HG02970 (cell line): ENCODE measurements at regions not wholly inside any gene's neighbourhood (a gene's known extent, or its start where the extent isn't known, plus 50 kb on each side); places are given as distances from the start of the nearest gene placed in this dataset.
"Not testable (repeated sequence)": the region's sequence is repeated elsewhere in the genome, so short reads cannot be mapped to it uniquely, and the experiment has no call there.

Source experiments
- ATAC-seq: cut with Tn5 transposase; IDR thresholded peaks from one replicate; pipeline ENCODE4 v1.9.1; 2021; ENCODE audit warnings: mild to moderate bottlenecking, moderate library complexity, moderate number of reproducible peaks; ENCODE audit not compliant: unreplicated experiment, low FRiP score

DNA sequence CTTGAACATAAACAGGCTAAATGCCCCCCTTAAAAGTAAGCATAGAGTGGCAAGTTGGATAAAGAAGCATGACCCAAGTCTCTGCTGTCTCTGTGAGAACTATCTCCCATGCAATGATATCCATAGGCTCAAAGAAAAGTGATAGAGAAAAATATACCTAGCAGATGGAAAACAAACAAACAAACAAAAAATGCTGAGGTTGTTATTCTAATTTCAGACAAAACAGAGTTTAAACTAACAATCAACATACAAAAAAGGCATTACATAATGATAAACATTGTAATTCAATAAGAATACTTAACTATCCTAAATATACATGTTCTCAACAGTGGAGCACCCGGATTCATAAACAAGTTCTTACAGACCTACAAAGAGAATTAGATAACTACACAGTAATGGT is 626.2 kb upstream of the CNTNAP2 start:
- ATAC-seq = no peak

DNA sequence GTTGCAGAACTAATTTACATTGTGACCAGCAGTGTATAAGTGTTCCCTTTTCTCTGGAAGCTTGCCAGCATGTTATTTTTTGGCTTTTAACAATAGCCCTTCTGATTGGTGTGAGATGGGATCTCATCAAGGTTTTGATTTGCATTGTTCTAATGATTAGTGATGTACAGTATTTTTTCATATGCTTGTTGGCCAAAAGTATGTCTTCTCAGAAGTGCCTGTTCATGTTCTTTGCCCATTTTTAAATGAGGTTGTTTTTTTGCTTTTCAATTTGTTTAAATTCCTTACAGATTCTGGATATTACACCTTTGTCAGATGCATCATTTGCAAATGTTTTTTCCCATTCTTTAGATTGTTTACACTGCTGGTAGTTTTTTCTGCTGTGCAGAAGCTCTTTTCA is 627.0 kb upstream of the CNTNAP2 start:
- ATAC-seq = no peak

DNA sequence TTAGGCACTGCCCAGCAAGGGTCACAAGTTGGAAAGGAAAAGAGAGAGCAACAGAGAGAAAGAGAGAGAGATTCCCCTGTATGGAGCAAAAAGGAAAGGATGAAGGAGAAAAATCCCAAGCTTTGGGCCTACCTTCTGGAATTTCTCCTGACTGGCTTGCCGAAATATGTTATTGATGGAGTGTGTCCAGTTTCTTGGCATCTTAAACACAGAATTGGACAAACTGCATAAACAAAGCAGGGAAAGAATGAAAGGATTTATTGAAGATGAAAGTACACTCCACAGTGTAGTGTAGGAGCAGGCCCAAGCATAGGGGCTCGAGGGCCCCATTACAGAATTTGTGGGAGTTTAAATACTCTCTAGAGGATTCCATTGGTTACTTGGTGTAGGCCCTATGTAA is 627.8 kb upstream of the CNTNAP2 start:
- no peak for ATAC-seq

DNA sequence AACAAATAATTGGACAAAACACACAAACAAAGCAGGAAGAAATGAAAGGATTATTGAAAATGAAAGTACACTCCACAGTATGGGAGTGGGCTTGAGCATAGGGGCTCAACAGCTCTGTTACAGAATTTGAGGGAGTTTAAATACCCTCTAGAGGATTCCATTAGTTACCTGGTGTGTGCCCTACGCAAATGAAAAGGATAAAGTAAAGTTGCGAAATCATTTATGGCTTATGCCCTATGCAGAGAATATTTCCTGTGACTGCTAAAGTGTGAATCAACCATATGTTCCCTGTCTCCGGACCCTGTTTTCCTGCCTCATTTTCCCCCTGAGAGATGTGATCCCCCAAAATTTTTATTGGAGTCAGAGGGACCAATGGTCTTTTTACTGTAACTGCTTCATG is 634.6 kb upstream of the CNTNAP2 start:
- no peak for ATAC-seq

DNA sequence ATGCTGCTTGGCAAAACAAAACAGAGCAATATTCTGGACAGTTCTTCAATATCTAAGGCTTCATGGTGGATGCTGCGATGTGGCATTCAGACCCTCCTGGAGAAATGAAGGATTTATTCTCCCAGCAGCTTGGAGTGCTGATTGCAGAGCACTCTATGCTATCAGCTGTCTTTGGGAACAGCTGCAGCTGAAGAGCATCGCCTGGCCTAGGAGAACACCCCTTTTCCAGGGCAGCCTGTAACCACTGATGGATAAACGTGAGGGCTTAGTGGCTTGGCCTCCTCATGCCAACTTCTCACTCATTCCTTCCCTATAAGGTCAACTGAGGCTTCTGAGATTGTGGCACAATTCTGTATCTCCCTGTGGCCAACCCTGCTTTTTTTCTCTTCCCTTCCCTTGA is 638.1 kb upstream of the CNTNAP2 start:
- ATAC-seq = no peak

DNA sequence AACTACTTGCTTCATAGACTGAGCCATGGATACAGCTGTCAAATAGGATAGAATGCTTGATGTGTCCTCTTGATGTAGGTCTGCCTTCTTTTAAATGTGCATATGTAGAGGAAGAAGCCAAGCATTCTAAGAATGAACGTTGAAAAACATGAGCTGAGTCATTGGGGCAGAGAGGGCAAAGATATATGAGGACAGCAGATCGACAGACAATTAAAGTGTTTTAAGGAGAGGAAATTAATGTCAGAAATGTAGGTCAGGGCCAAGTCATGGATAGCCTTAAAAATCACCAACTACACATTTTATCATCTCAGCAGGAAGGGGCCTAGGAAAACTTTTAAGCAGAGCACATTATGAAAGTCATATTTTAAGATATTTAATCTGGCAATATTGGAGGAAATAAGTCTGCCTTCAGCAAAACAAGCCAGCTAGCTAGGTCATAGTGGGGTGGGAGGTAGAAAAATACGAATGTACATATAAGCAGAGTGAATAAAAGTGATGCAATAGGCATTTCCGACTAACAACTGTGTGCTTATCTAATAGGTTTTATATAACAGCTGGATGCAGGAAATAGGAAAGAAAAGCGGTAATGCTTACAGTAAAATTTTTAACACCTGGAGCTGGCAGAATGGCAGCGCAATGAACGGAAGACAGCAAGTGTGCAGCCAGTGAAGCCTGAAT is 638.3 kb upstream of the TPK1 start:
- no peak for ATAC-seq

DNA sequence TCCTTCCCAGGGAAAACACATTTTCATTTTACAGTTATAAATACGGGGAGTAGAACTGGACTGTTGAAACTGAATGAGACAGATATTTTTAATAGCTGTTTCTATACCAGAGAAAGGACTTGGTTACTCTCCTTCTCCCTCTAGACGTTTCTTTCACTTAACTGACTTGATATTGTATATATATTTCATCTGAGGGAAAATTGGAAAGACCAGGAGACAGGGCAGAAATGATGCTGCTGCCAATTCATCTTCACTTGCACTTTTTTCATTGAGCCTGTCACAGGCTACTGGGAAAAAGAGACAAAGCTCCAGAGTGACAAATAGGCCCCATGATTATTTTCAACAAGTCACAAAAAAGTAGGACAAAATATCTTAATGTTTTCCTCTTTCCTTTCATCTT is 636.0 kb upstream of the TPK1 start:
- ATAC-seq = no peak

DNA sequence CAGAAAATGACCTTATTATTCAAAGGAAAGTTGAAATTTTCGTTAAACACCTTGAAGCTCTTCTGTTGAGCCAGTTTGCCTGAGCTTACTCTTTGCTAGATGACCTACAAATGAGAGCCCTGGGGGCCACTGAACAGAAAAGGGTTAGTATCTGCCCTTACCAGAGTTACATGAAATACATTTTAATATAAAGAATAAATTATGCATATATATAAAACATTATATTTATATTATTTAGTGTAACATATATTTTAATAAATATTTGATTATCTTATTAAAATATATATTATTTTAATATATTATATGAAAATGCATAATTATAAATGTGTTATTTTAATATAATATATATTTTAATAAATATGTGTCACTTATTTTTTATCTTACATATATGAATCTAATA is 628.4 kb upstream of the TPK1 start:
- no peak for ATAC-seq

DNA sequence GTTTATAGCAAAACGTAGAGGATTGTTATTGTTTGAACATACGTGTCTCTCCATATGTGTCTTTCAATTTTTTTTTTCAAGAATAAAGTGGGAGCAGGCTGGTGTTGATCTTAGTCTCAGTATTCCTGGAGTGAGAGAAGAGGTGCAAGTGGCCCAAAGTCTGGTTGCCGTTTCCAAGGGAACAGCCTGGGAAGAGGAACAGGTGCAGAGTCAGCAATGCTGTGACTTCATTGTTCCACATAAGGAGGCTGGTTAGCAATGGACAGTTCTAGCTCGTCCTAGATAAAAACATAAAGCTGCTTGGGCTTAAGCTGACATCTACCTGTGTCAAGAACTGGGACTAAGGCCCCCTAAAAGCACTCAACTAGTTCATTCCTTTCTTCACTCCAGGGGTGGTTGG is 626.6 kb upstream of the TPK1 start:
- no peak for ATAC-seq

DNA sequence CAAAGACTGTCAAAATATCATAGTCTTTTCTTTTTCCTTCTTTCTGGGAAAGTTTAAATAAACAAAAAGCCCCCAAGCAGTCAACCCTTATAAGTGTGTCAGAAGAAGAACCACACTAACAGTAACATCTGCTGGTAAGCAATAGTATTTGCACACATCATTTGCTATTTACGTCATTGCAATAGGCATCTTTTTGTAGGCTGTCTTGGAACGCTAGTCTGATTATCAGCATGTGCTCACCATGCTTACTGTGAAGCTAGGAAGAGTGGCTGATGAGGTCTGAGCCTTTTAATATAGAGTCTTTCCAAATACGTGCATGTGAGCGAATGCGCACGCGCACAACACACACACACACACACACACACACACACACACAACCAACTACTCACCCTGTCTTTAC is 599.0 kb upstream of the TPK1 start:
- no peak for ATAC-seq

DNA sequence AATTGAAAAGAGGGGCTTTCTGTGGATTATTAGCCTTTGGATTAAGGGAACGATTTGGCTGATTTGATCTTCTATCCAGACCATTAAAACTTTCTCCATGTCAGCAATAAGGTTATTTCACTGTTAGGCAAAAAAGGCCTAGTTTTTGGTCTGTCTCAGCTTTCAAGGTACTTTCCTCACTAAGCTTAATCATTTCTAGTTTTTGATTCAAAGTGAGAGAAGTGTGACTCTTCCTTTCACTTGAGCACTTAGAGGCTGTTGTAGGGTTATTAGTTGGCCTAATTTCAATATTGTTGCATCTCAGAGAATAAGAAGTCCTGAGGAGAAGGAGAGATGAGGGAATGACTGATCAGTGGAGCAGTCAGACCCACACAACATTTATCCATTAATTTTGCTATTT is 596.0 kb upstream of the TPK1 start:
- no peak for ATAC-seq

DNA sequence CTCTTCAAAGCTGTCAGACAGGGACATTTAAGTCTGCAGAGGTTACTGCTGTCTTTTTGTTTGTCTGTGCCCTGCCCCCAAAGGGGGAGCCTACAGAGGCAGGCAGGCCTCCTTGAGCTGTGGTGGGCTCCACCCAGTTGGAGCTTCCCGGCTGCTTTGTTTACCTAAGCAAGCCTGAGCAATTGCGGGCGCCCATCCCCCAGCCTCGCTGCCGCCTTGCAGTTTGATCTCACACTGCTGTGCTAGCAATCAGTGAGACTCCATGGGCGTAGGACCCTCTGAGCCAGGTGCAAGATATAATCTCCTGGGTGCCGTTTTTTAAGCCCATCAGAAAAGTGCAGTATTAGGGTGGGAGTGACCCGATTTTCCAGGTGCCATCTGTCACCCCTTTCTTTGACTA is 582.6 kb upstream of the TPK1 start:
- ATAC-seq = not testable (repeated sequence)

DNA sequence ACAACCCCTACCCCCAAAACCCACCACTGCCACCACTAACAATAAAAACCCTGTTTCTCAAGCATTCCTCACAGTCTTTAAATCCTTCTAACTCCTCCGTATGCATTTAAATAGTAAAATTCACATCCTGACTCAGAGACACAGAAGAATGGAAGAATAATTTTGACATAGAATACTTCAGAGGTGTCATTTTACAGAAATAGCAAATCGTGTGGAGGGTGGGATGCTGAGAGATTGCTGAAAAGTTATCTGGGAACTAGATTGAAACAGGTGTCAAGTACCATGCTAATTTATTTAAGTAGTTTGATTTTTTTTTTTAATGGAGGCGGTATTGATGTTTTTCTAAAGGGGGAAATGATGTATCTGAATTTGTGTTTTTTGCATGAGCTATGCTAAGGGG is 575.2 kb upstream of the TPK1 start:
- no peak for ATAC-seq

DNA sequence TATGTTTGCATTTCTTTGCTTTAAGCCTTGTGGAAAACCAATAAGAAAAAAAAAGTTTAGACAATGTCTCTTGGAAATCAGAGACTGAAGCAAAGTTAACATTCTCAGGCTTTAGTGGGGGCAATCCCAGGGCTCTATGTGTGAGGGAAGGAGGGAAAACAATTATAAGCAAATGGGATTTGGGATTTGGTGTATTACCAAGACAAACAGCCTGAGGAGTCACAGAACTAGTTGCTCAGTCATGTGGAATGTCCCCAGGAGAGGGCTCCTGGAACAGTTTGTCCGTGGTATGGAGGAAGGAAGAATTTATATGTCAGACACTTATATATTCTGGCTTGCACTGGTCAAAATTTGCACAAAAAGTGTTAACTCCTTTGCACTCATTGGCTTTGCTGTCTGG is 562.9 kb upstream of the TPK1 start:
- no peak for ATAC-seq

DNA sequence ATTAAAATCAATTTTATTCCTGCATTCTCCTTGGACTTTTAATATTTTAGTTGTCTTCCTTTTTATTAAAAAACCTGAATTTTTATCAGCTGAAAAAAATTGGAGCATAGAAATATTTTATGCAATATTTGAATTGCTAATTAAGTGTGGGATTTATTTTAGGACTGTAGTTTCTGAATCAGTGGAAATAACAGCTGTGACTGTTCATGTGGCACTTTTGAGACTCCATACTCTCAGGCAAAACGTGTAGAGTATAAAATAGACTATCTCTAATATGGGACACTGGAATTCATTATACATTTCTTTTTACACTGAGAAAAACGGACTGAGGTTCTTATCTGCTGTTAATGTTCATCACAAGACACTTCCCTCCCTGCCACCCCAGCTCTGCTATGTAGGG is 558.3 kb upstream of the TPK1 start:
- no peak for ATAC-seq

DNA sequence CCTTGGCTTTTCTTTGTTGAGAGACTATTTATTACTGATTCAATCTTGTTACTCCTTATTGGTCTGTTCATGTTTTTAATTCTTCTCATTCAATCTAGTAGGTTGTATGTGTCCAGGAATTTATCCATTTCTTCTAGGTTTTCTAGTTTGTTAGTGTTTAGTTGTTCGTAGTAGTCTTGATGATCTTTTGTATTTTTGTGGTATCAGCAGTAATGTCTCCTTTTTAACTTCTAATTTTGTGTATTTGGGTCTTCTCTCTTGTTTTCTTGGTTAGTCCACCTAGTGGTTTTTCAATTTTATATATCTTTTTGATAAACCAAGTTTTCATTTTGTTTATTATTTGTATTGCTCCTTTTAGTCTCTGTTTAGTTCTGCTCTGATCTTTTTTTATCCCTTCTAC is 546.9 kb upstream of the TPK1 start:
- ATAC-seq = no peak

DNA sequence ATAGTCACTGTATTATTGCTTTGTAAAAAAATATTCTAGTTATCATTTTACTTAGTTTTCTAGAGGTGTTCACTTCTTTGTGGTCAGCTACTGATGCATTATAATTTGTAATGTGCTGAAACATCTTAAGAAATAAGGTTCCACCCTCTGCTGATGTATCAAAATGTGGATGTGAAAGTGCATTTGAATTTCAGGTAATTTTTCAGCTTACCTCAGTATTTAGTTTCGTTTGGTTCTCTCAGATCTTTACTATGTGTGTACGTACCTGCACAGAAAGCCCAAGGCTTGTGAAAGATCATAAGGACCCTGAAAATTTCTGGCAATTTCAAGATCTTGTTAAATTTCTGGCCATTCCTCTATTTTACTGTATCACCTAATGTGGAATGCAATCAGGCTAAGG is 542.3 kb upstream of the TPK1 start:
- ATAC-seq = no peak

DNA sequence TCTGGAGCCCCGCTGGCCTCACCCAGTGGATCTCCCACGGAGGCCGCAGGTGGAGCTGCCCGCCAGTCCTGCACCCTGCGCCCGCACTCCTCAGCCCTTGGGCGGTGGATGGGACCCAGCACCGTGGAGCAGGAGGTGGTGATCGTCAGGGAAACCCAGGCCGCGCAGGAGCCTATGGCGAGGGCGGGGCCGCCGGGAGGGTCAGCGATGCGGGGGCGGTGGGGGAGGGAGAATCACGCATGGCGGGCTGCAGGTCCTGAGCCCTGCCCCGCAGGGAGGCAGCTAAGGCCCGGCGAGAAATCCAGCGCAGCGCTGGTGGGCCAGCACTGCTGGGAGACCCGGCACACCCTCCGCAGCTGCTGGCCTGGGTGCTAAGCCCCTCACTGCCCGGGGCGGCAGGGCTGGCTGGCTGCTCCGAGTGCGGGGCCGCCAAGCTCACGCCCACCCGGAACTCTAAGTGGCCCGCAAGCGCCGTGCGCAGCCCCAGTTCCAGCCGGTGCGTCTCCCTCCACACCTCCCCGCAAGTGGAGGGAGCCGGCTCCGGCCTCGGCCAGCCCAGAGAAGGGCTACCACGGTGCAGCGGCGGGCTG is 524.8 kb upstream of the TPK1 start:
- ATAC-seq = no peak

DNA sequence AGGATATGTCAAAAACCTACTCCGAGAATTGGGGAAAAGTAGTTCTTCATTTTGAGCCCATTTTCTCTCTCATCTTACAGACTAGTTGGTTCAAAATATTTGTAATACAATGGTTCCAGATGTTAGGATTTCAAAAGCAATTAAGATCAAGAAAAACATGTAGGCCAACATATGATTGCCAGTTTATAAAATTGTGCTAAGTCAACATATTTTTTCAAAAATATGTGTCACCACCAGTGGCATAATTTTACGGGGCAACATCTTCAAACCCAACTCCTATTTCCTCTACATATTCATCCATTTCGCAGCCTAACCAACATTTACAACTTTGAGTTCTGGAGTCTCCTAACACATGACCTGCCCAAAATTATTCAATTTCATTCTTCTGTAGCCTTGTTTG is 514.5 kb upstream of the TPK1 start:
- no peak for ATAC-seq

DNA sequence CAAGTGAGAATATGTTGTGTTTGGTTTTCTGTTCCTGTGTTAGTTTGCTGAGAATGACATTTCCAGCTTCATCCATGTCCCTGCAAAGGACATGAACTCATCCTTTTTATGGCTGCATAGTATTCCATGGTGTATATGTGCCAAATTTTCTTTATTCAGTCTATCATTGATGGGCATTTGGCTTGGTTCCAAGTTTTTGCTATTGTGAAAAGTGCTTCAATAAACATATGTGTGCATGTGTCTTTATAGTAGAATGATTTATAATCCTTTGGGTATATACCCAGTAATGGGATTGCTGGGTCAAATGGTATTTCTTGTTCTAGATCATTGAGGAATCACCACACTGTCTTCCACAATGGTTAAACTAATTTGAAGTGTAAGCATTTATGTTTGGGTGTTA is 513.6 kb upstream of the TPK1 start:
- not testable (repeated sequence) for ATAC-seq

DNA sequence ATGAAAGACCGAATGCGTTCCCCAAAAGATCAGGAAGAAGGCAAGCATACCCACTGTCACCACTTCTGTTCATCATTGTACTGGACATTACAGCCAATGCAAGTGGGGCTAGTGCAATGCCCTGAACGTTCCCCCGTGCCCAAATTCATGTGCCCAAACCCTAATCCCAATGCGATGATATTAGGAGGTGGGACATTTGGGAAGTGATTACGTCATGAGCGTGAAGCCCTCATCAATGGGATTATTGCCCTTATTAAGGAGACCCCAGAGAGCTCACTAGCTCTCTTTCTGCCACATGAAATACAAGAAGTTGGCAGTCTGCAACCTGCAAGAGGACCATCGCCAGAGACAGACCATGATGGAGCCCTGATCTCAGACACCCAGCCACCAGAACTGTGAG is 511.4 kb upstream of the TPK1 start:
- no peak for ATAC-seq

DNA sequence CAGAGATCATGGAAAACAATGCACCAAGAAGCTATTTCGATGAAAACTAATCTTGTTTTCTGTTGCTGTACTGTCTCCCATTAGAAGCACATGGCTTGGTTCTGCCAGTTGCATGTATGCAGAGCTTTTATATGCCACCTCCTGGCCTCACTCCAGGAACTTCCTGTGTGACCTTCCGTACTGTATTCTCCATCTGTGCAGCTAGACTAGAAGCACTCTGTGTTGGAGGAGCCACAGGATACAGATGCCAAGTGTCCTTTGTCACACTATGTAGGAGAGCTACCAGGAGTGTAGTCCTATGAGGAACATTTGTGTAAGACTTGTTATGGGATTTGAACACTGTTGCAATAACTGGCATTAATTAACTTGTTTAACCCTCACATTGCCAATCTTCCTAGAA is 503.5 kb upstream of the TPK1 start:
- ATAC-seq = no peak

DNA sequence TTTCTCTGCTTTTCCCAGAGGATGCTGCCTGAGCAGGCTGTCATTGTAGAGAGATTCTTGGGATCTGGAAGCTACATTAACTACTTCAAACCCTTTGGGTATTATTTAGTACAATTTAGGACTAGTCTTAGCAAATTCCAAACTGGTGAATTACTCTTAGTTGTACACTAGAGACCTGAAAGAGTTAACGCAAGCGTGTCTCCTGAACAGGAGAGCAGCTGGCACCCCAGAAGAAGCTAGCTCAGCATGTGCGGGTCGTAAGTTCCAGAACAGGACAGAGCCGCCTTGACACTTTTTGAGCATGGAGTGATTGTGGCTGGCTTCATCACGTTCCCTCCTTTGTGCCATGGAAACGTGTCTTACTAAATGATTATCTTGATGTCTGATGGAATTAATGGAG is 495.7 kb upstream of the TPK1 start:
- no peak for ATAC-seq
